HepG2 (cell line): ENCODE measurements at regions not wholly inside any gene's neighbourhood (a gene's known extent, or its start where the extent isn't known, plus 50 kb on each side); places are given as distances from the start of the nearest gene placed in this dataset.

Source experiments
- ARHGAP35 ChIP-seq: sonication (generic); formaldehyde crosslinking; IDR thresholded peaks from 2 replicates; pipeline ENCODE4 v1.9.0; 2022; ENCODE audit warnings: mild to moderate bottlenecking, inconsistent platforms, moderate library complexity, missing genetic modification reagents, borderline replicate concordance
- ETV5 ChIP-seq: IDR thresholded peaks from 2 replicates; pipeline ENCODE4 v1.6.1; 2018; ENCODE audit warnings: missing biosample characterization, missing genetic modification reagents, inconsistent platforms, borderline replicate concordance
- HDAC1 ChIP-seq: sonication (generic); formaldehyde crosslinking; IDR thresholded peaks from 2 replicates; pipeline ENCODE4 v1.5.1; 2020; ENCODE audit warnings: mild to moderate bottlenecking, missing genetic modification reagents
- KDM3A ChIP-seq: IDR thresholded peaks from 2 replicates; pipeline ENCODE4 v1.6.1; 2018; ENCODE audit warnings: low read depth, missing compliant biosample characterization
- MLLT10 ChIP-seq: sonication (generic); formaldehyde crosslinking; IDR thresholded peaks from 2 replicates; pipeline ENCODE4 v1.4.0; 2020; ENCODE audit warnings: missing genetic modification reagents
- NR2C2 ChIP-seq: sonication (generic); formaldehyde crosslinking; IDR thresholded peaks from 2 replicates; pipeline ENCODE4 v1.4.0; 2020; ENCODE audit warnings: missing genetic modification reagents, mild to moderate bottlenecking, moderate library complexity, borderline replicate concordance
- NR2F1 ChIP-seq, 2 experiments: fragments of 450-650 bp in 1 of 2; formaldehyde crosslinking in 1 of 2; IDR thresholded peaks; 2 replicates each; pipeline versions ENCODE4 v1.5.0 to v1.6.1; 2016 to 2020; ENCODE audit warnings: mild to moderate bottlenecking in 1 of 2, missing compliant biosample characterization in 1 of 2, missing genetic modification reagents in 1 of 2, moderate library complexity in 1 of 2
- PCBP2 ChIP-seq: fragments of 200-400 bp; formaldehyde crosslinking; optimal IDR thresholded peaks from 2 replicates; pipeline ENCODE3; 2018; ENCODE audit warnings: low read length, low read depth; ENCODE audit not compliant: poor library complexity, severe bottlenecking
- POGZ ChIP-seq: sonication (generic); formaldehyde crosslinking; IDR thresholded peaks from 2 replicates; pipeline ENCODE4 v1.4.0; 2020; ENCODE audit warnings: mild to moderate bottlenecking, missing genetic modification reagents
- RFXAP ChIP-seq: sonication (generic); formaldehyde crosslinking; IDR thresholded peaks from 2 replicates; pipeline ENCODE4 v1.4.0; 2020; ENCODE audit warnings: missing genetic modification reagents, borderline replicate concordance
- SOX5 ChIP-seq: IDR thresholded peaks from 2 replicates; pipeline ENCODE4 v1.6.1; 2016; ENCODE audit warnings: borderline replicate concordance
- SYNCRIP ChIP-seq: fragments of 200-400 bp; formaldehyde crosslinking; IDR thresholded peaks from 2 replicates; pipeline ENCODE4 v1.6.1; 2018; ENCODE audit warnings: mild to moderate bottlenecking, low read depth, low read length; ENCODE audit not compliant: insufficient read depth
- ZFX ChIP-seq: sonication (generic); formaldehyde crosslinking; IDR thresholded peaks from 2 replicates; pipeline ENCODE4 v1.4.0; 2020; ENCODE audit warnings: mild to moderate bottlenecking, low read depth, missing genetic modification reagents, moderate library complexity
- ZIK1 ChIP-seq: sonication (generic); formaldehyde crosslinking; IDR thresholded peaks from 2 replicates; pipeline ENCODE4 v1.5.0; 2020; ENCODE audit warnings: mild to moderate bottlenecking, low read depth, missing genetic modification reagents, borderline replicate concordance
- ZNF263 ChIP-seq: sonication (generic); formaldehyde crosslinking; IDR thresholded peaks from 2 replicates; pipeline ENCODE4 v1.4.0; 2020; ENCODE audit warnings: missing genetic modification reagents
- ZNF329 ChIP-seq: sonication (generic); formaldehyde crosslinking; IDR thresholded peaks from 2 replicates; pipeline ENCODE4 v1.9.0; 2021; ENCODE audit warnings: low read depth, mild to moderate bottlenecking, missing genetic modification reagents
- ZNF546 ChIP-seq: sonication (generic); formaldehyde crosslinking; conservative IDR thresholded peaks from 2 replicates; pipeline ENCODE4 v1.8.1; 2023; ENCODE audit warnings: mild to moderate bottlenecking, missing genetic modification reagents
- ZNF605 ChIP-seq: sonication (generic); formaldehyde crosslinking; IDR thresholded peaks from 2 replicates; pipeline ENCODE4 v1.8.0; 2022; ENCODE audit warnings: mild to moderate bottlenecking, missing genetic modification reagents
- ZNF816 ChIP-seq: sonication (generic); formaldehyde crosslinking; IDR thresholded peaks from 2 replicates; pipeline ENCODE4 v1.8.0; 2022; ENCODE audit warnings: missing genetic modification reagents, mild to moderate bottlenecking, borderline replicate concordance
- TF ChIP-seq, protein P1 (sequence below): sonication (generic); formaldehyde crosslinking; IDR thresholded peaks from 2 replicates; pipeline ENCODE4 v1.4.0; 2020; ENCODE audit warnings: mild to moderate bottlenecking, low read depth, missing genetic modification reagents
- TF ChIP-seq, protein P2 (sequence below): sonication (generic); formaldehyde crosslinking; IDR thresholded peaks from 2 replicates; pipeline ENCODE4 v1.5.0; 2020; ENCODE audit warnings: mild to moderate bottlenecking, missing genetic modification reagents
- TF ChIP-seq, protein P3 (sequence below): sonication (generic); formaldehyde crosslinking; IDR thresholded peaks from 2 replicates; pipeline ENCODE4 v1.4.0; 2020; ENCODE audit warnings: missing genetic modification reagents

DNA sequence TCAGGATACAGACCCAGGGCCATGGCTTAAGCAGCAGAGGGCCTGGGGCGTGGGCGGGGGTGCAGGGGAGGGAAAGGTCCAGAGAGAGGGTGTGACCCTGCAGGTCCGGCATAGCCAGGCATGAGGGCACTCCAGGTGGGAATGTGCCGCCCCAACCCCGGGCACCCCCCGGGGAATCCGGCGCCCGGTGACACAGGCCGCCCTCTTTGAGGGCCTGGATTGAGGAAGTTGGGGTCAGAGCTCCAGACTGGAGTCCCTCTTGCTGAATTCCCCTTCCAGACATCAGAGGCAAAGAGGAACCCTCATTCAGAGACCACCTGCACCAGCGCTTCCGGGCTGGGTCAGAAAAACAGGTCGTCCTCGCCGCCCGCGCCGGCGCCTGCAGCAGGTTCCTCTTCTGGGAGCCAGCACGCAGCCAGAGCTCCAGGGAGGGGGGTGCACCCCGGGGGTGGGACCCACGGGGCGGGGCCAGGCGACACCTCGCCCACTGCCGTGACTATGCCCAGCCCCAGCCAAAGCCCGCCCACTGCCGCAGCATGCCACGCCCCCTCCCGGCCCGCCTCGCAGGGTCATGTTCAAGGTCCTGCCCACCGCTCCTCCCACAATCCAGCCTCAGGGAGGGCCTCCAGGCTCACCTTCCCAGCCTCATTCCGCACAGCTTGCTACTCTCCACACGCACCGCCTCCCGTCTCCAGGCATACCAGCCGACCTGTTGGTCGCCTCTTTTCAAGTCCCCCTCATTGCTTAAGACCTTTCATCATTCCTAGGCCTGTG, 98.3 kb upstream of the ID2 start (continued):
- TF ChIP-seq RFXAP (CRISPR knock-in tag) (peak; percentile 36; the same call in 1 of the 2 replicates), ZFX (CRISPR knock-in tag) (peak; percentile 31; the same call in 1 of the 2 replicates), NR2F1 (CRISPR knock-in tag; IDR thresholded peaks at IDR 0.05) (peak; percentile 26 to 59; a peak in 2 of 4 replicates), ZNF605 (no peak), ZIK1 (no peak), ARHGAP35 (no peak), ZNF546 (CRISPR knock-in tag) (no peak), ZNF329 (CRISPR knock-in tag) (no peak), PCBP2 (no peak), ZNF816 (CRISPR knock-in tag) (no peak), HDAC1 (peak; percentile 31; the same call in 1 of the 2 replicates), ETV5 (CRISPR knock-in tag) (0 out of 2 replicates have a peak, but pooled peaks have one; percentile 10), SOX5 (CRISPR knock-in tag) (0 out of 2 replicates have a peak, but pooled peaks have one; percentile 32), MLLT10 (CRISPR knock-in tag) (no peak), NR2C2 (CRISPR knock-in tag) (peak; percentile 61; the same call in 1 of the 2 replicates), KDM3A (CRISPR knock-in tag) (peak; percentile 33; the same call in 1 of the 2 replicates), ZNF263 (CRISPR knock-in tag) (peak; percentile 73), POGZ (CRISPR knock-in tag) (0 out of 2 replicates have a peak, but pooled peaks have one; percentile 17), SYNCRIP (no peak)
- TF ChIP-seq, protein P1, sequence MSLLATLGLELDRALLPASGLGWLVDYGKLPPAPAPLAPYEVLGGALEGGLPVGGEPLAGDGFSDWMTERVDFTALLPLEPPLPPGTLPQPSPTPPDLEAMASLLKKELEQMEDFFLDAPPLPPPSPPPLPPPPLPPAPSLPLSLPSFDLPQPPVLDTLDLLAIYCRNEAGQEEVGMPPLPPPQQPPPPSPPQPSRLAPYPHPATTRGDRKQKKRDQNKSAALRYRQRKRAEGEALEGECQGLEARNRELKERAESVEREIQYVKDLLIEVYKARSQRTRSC (CRISPR knock-in tag) = no peak
- TF ChIP-seq, protein P2, sequence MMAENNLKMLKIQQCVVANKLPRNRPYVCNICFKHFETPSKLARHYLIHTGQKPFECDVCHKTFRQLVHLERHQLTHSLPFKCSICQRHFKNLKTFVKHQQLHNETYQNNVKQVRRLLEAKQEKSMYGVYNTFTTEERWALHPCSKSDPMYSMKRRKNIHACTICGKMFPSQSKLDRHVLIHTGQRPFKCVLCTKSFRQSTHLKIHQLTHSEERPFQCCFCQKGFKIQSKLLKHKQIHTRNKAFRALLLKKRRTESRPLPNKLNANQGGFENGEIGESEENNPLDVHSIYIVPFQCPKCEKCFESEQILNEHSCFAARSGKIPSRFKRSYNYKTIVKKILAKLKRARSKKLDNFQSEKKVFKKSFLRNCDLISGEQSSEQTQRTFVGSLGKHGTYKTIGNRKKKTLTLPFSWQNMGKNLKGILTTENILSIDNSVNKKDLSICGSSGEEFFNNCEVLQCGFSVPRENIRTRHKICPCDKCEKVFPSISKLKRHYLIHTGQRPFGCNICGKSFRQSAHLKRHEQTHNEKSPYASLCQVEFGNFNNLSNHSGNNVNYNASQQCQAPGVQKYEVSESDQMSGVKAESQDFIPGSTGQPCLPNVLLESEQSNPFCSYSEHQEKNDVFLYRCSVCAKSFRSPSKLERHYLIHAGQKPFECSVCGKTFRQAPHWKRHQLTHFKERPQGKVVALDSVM (CRISPR knock-in tag) = peak; percentile 53; the same call in 1 of the 2 replicates
- TF ChIP-seq, protein P3, sequence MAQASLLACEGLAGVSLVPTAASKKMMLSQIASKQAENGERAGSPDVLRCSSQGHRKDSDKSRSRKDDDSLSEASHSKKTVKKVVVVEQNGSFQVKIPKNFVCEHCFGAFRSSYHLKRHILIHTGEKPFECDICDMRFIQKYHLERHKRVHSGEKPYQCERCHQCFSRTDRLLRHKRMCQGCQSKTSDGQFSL = 0 out of 2 replicates have a peak, but pooled peaks have one; percentile 16
